ENCODE measurements at regions not wholly inside any gene's neighbourhood (a gene's known extent, or its start where the extent isn't known, plus 50 kb on each side); places are given as distances from the start of the nearest gene placed in this dataset.

DNA sequence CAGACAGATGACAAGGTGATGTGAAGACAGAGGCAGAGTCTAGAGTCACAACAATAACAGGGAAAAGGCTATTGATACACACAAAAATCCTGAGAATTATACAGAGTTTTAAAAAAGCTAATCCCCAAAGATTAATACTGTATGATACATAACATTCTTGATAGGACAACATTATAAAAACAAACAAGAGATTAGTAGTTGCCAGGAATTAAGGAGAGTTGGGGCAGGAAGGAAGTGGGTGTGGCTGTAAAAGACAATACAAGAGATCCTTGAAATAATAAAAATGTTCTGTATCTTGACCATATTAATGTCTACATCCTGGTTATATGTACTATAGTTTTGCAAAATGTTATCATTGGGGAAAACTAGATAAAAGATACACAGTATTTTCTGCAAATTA lies 309.5 kb upstream of the PMFBP1 start:
- H3K4me3 ChIP-seq (ENCODE audit: low read depth, low read length): no peak overlapping the region
- DNase-seq: peak; percentile 14
- in situ Hi-C loops (cut with HindIII; ENCODE audit: low pct_ligation_motif_present, low sequenced_read_pairs): no loop called here
- no peak for TF ChIP-seq CTCF (IDR thresholded peaks at IDR 0.05; ENCODE audit: low read depth, low read length, missing control alignments)
- H3K27me3 ChIP-seq (replicated peaks): no peaks in the 10 kb centered on the region
- H3K36me3 ChIP-seq (replicated peaks): no peaks in the 10 kb centered on the region
- no peak overlapping the region for H3K27ac ChIP-seq

DNA sequence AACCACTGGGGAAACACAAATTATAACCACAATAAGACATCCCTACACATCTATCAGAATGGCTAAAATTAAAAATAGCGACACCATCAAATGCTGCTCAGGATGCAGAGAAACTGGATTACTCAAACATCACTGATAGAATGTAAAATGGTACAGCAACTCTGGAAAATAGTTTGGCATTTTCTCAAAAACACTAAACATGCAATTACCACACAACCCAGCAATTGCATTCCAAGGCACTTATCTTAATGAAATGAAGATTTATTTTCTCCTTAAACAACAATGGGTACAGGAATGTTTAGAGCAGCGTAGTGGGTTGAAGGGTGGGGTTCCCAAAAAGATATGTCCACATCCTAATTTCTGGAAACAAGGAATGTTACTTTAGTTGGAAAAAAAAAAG lies 309.0 kb upstream of the PMFBP1 start:
- H3K36me3 ChIP-seq (replicated peaks): no peaks in the 10 kb centered on the region
- H3K27me3 ChIP-seq (replicated peaks): no peaks in the 10 kb centered on the region
- no peak overlapping the region for H3K4me3 ChIP-seq (ENCODE audit: low read depth, low read length)
- TF ChIP-seq CTCF (IDR thresholded peaks at IDR 0.05; ENCODE audit: low read depth, low read length, missing control alignments): no peak
- in situ Hi-C loops (cut with HindIII; ENCODE audit: low pct_ligation_motif_present, low sequenced_read_pairs): no loop called here
- H3K27ac ChIP-seq: no peak overlapping the region
- no peak for DNase-seq

GRCh38 chr16:72475688-72476087 lies 303.7 kb upstream of the PMFBP1 start:
- H3K27ac ChIP-seq: no peak overlapping the region
- DNase-seq: no peak
- no peaks in the 10 kb centered on the region for H3K27me3 ChIP-seq (replicated peaks)
- no peak overlapping the region for H3K4me3 ChIP-seq (ENCODE audit: low read depth, low read length)
- no peaks in the 10 kb centered on the region for H3K36me3 ChIP-seq (replicated peaks)
- in situ Hi-C loops (cut with HindIII; ENCODE audit: low pct_ligation_motif_present, low sequenced_read_pairs): no loop called here
- TF ChIP-seq CTCF (IDR thresholded peaks at IDR 0.05; ENCODE audit: low read depth, low read length, missing control alignments): no peak

DNA sequence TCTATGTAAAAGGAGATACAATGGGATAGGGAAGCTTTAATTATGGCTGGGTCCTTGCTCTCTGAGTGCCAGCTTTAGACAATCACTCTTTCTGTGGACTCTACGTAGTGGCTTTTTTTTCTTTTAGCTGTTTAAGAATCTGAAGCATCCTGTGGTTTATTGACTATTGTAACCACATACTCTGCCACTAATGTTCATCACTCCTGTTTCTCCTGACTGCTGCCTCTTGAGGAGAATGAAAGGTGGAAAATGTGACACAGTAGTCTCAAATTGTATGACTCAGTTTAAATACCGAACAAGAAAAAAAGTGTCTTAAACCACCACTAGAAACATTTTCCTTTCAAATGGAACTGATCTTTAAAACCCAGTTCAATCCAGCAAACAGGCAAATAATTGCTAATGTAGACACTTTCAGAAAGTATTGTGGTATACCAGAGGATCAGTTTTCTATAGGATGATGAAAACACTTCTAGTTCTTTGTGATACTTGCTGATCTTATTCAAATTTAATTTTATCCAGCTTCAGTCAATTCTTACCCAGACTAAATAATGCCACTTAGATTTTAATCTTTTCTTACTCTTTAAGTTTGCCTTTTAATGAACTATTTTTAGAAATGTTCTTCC lies 302.7 kb upstream of the PMFBP1 start:
- Histone ChIP-seq H3K27ac (peak overlapping the region; percentile 18), H3K36me3 (replicated peaks) (no peaks in the 10 kb centered on the region), H3K27me3 (replicated peaks) (no peaks in the 10 kb centered on the region), H3K4me3 (ENCODE audit: low read depth, low read length) (no peak overlapping the region)
- DNase-seq: peak; percentile 81
- TF ChIP-seq CTCF (IDR thresholded peaks at IDR 0.05; ENCODE audit: low read depth, low read length, missing control alignments): no peak
- in situ Hi-C loops (cut with HindIII; ENCODE audit: low pct_ligation_motif_present, low sequenced_read_pairs): loop anchor here (25.0 kb wide), 1 partner anchor 237 kb away; no protein-coding TSS in a partner anchor

DNA sequence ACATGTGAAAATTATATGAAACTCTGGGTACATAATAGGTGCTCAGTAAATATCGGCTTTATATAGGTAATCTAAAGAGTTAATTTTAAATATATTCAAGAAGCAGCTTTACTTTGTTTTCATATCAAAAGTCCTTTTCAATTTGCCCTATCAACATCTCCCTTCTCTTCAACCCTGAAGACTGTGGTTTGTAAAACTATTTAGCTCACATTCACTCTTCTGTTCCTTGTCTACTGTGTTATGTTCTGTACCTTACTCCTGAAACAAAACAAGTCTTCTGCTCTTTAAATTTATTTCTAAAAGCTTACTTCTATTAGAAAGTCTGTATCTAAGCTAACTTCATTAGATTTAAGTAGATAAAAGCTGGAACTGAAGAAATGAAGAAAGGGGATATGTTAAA lies 301.7 kb upstream of the PMFBP1 start:
- in situ Hi-C loops (cut with HindIII; ENCODE audit: low pct_ligation_motif_present, low sequenced_read_pairs): loop anchor here (25.0 kb wide), 1 partner anchor 236 kb away; no protein-coding TSS in a partner anchor
- Histone ChIP-seq H3K36me3 (replicated peaks) (no peaks in the 10 kb centered on the region), H3K27me3 (replicated peaks) (no peaks in the 10 kb centered on the region), H3K4me3 (ENCODE audit: low read depth, low read length) (no peak overlapping the region), H3K27ac (no peak overlapping the region)
- no peak for TF ChIP-seq CTCF (IDR thresholded peaks at IDR 0.05; ENCODE audit: low read depth, low read length, missing control alignments)
- no peak for DNase-seq
